NB4 (cell line): ENCODE measurements at regions not wholly inside any gene's neighbourhood (a gene's known extent, or its start where the extent isn't known, plus 50 kb on each side); places are given as distances from the start of the nearest gene placed in this dataset.

Experiments used
- CTCF ChIP-seq: IDR thresholded peaks from one replicate; pipeline ENCODE4 v1.5.1; 2012; ENCODE audit warnings: low read depth, low read length
- MYC ChIP-seq: IDR thresholded peaks from 2 replicates; pipeline ENCODE4 v1.6.1; 2011; ENCODE audit warnings: low read depth, low read length
- POLR2A ChIP-seq: IDR thresholded peaks from 2 replicates; pipeline ENCODE4 v1.6.1; 2011; ENCODE audit warnings: mild to moderate bottlenecking; ENCODE audit not compliant: insufficient read length; ENCODE audit errors: extremely low read depth

DNA sequence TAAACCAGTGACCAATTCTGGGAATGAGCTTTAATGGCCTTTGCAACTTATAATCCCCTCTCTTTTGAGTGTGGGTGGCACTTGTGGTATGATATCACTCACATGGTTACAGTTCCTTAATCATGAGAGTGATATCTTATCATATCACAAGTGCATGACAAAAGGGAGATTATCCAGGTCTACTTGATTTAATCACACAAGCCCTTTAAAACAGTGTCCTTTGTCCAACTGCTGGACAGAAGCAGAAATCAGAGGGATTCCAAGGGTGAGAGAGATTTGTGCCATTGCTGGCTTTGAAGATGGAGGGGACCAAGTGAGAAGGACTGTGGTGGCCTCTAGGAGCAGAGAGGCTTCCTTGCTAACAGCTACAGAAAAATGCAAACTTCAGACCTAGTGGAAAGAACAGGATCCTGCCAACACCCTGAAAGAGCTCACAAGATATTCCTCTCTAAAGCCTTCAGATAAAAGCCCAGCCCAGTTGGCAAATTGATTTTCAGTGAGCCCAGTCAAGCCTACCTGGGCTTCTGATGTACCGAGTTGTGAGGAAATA, 279.0 kb upstream of the TLE4 start:
- TF ChIP-seq POLR2A (no peak), MYC (no peak), CTCF (peak; percentile 21)
